GM12865 (cell line): ENCODE measurements at regions not wholly inside any gene's neighbourhood (a gene's known extent, or its start where the extent isn't known, plus 50 kb on each side); places are given as distances from the start of the nearest gene placed in this dataset.

Source experiments
- DNase-seq: peaks from one replicate; pipeline ENCODE4 v3.0.0; 2010; ENCODE audit warnings: low read depth
- H3K4me3 ChIP-seq: 2 replicates; pipeline ENCODE4 v1.5.1; 2011; ENCODE audit warnings: mild to moderate bottlenecking, low read depth, low read length, control low read depth
- TF ChIP-seq, protein P1 (sequence below): IDR thresholded peaks from 2 replicates; pipeline ENCODE4 v1.5.1; 2011; ENCODE audit warnings: low read length, control low read depth, low read depth, inconsistent platforms; ENCODE audit not compliant: insufficient read depth; ENCODE audit errors: missing control alignments

DNA sequence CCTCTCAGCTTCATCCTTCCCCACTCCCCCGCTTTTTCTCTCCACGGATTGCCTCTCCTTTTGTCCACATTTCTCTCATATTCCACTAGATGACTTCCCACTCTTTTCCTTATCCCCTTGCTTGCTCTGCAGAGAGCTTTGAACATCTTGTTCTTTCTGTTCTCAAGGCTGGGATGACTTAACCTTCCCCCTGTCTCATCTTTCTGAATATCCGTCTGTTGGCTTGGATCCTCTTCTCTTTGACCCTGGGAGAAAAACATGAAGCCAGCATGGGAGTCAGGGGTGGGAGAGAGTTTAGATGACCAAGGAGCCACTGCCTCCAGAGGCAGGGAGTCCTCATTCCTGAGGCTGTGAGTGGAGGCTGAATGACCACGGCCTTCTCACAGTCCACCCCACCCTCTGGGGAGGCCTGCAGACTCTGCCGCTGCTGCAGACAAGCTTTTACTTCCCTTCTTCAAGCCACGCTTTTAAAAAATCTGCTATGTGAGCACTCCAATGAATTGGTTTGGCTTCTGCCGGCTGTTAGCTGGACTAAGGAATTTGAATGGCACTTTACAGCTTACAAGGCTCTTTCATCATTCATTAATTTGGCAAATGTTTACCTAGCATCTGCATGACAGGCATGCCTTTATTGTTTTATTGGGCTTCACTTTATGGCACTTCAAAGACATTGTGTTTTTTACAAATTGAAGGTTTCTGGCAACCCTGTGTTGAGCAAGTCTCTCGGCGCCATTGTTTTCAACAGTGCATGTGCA lies 111.6 kb upstream of the SLC6A6 start:
- no peak overlapping the region for H3K4me3 ChIP-seq
- TF ChIP-seq, protein P1, sequence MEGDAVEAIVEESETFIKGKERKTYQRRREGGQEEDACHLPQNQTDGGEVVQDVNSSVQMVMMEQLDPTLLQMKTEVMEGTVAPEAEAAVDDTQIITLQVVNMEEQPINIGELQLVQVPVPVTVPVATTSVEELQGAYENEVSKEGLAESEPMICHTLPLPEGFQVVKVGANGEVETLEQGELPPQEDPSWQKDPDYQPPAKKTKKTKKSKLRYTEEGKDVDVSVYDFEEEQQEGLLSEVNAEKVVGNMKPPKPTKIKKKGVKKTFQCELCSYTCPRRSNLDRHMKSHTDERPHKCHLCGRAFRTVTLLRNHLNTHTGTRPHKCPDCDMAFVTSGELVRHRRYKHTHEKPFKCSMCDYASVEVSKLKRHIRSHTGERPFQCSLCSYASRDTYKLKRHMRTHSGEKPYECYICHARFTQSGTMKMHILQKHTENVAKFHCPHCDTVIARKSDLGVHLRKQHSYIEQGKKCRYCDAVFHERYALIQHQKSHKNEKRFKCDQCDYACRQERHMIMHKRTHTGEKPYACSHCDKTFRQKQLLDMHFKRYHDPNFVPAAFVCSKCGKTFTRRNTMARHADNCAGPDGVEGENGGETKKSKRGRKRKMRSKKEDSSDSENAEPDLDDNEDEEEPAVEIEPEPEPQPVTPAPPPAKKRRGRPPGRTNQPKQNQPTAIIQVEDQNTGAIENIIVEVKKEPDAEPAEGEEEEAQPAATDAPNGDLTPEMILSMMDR: no peak
- DNase-seq: no peak

DNA sequence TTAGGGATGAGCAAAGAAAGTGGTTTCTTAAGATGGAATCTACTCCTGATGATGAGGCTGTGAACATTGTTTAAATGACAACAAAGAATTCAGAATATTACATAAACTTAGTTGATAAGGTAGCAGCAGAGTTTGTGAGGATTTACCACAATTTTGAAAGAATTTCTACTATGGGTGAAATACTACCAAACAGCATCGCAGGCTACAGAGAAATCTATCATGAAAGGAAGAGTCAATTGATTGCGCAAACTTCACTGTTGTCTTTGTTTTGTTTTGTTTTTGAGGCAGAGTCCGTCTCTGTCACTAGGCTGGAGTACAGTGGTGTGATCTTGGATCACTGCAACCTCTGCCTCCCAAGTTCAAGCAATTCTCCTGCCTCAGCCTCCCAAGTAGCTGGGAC lies 107.4 kb upstream of the SLC6A6 start:
- TF ChIP-seq, protein P1: no peak
- DNase-seq: no peak
- no peak overlapping the region for H3K4me3 ChIP-seq

DNA sequence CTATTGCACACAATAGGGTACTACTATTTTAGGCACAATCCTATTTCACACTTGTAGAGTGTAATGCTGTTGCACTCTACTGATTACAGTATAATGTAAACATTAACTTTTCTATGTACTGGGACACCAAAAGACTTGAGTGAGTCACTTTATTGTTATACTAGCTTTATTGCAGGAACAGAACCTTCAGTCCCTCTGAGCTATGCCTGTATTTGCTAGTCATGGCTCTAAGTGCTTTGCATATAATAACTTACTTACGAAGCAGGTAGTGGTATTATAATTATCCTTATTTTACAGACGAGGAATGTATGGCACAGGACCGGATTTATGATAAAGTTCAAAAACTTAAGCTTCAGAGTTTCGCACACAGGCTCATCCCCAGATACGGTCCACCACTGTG lies 106.6 kb upstream of the SLC6A6 start:
- TF ChIP-seq, protein P1: no peak
- no peak for DNase-seq
- H3K4me3 ChIP-seq: no peak overlapping the region

DNA sequence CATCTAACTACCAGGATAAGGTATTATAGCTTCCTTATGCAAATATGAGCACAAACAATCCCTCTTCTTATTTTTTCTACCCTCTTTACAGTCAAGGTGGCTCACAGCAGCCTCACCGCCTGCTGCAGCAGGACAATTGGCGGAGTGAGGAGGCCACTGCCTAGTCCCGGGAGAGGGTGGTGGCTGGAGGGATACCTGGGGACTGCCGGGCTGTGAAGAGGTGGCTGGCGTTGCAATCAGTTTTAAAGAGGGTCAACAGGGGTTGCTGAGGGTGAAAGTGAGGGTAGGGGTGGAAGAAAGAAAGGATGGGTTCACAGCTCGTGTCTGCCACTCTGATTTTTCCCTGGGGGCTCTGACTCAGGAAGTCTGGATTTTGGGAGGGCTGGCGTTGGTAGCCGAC lies 105.1 kb upstream of the SLC6A6 start:
- no peak for DNase-seq
- TF ChIP-seq, protein P1: no peak
- no peak overlapping the region for H3K4me3 ChIP-seq

DNA sequence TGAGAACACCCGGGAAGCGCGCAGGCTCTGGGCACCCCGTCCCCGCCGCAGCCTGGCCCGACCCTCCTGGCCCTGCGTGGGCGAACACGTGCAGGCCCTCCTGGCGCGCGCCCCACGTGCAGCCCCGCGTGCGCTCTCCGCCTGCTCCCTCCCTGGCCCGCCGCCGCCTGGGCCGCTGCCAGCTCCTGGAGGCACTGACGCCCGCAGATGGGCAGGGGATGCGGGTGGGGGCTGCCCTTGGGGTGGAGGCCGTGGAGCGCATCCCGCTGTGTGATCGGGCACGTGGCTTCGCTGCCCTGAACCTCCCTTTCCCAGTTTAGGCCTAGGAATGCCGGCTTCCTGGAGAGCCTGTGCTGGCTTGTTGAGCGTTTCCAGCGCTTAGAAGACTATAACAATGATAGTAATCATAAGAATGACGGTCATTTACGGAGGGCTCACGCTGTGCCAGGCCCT lies 104.6 kb upstream of the SLC6A6 start:
- DNase-seq: no peak
- no peak overlapping the region for H3K4me3 ChIP-seq

DNA sequence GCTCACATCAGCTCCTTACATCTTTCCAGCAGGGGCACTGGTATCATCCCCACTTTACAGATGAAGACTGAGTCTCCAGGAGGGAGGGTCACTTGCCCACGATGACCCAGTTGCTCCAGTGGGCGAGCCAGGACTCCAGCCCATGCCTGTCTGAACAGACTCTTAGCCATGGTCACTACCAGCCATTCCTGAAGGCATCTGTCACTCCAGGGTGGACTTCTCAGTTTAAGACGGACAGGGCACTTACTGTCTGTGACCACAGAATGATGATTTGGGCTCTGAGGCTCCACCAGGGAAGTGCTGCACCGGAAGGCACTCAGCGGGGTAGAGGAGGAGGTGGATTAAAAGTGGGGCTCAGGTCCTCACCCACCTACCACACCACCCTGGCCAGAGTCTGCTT lies 104.0 kb upstream of the SLC6A6 start:
- no peak for DNase-seq
- H3K4me3 ChIP-seq: no peak overlapping the region
- TF ChIP-seq, protein P1: no peak

More for the DNA sequence above, 104.6 kb upstream of the SLC6A6 start:
- TF ChIP-seq, protein P1: no peak
